ENCODE measurements at regions not wholly inside any gene's neighbourhood (a gene's known extent, or its start where the extent isn't known, plus 50 kb on each side); places are given as distances from the start of the nearest gene placed in this dataset.

GRCh38 chr2:124973396-124973795, 948.3 kb downstream of the CNTNAP5 start:
- TF ChIP-seq CTCF (conservative IDR thresholded peaks at IDR 0.05; ENCODE audit: low read depth, low read length) (no peak), NFE2L2 (IDR thresholded peaks at IDR 0.05; ENCODE audit: low read depth, low read length) (no peak), RAD21 (IDR thresholded peaks at IDR 0.05; ENCODE audit: low read length) (no peak), POLR2A (IDR thresholded peaks at IDR 0.05; ENCODE audit: low read depth, low read length) (no peak), SMC3 (IDR thresholded peaks at IDR 0.05; ENCODE audit: low read depth, low read length) (no peak), CEBPB (IDR thresholded peaks at IDR 0.05; ENCODE audit: low read depth, low read length) (no peak), MXI1 (IDR thresholded peaks at IDR 0.05; ENCODE audit: borderline replicate concordance, low read depth, low read length) (no peak), USF2 (IDR thresholded peaks at IDR 0.05; ENCODE audit: low read depth, low read length) (no peak), RFX5 (IDR thresholded peaks at IDR 0.05; ENCODE audit: low read depth, low read length) (no peak), RCOR1 (IDR thresholded peaks at IDR 0.05; ENCODE audit: insufficient replicate concordance, low read length) (no peak), MAFK (IDR thresholded peaks at IDR 0.05; ENCODE audit: low read depth, low read length) (no peak), BHLHE40 (IDR thresholded peaks at IDR 0.05; ENCODE audit: low read depth, low read length) (no peak)

Measured in IMR-90 (cell line).